LNCAP (cell line): ENCODE measurements at regions not wholly inside any gene's neighbourhood (a gene's known extent, or its start where the extent isn't known, plus 50 kb on each side); places are given as distances from the start of the nearest gene placed in this dataset.

Source experiments
- CTCF ChIP-seq: fragments of 450-650 bp; IDR thresholded peaks from 2 replicates; pipeline ENCODE4 v1.5.1; 2017; ENCODE audit warnings: mild to moderate bottlenecking

GRCh38 chr5:128667152-128667551 lies 129.1 kb upstream of the FBN2 start:
- peak; percentile 38 for TF ChIP-seq CTCF

GRCh38 chr5:128667751-128668150 lies 129.7 kb upstream of the FBN2 start:
- no peak for TF ChIP-seq CTCF

- TF ChIP-seq CTCF, result no peak
Measured at GRCh38 chr5:128668921-128669320, 130.9 kb upstream of the FBN2 start.

- TF ChIP-seq CTCF, result no peak
Measured at GRCh38 chr5:128669803-128670202, 131.8 kb upstream of the FBN2 start.

- no peak for TF ChIP-seq CTCF
Measured at GRCh38 chr5:128671943-128672342, 133.9 kb upstream of the FBN2 start.

GRCh38 chr5:128673000-128673399 lies 135.0 kb upstream of the FBN2 start:
- no peak for TF ChIP-seq CTCF

GRCh38 chr5:128673411-128673957 lies 135.4 kb upstream of the FBN2 start:
- TF ChIP-seq CTCF, result no peak

- no peak for TF ChIP-seq CTCF
Measured at GRCh38 chr5:128673970-128674369, 135.9 kb upstream of the FBN2 start.
